Astrocyte of the cerebellum (primary cell): ENCODE measurements at regions not wholly inside any gene's neighbourhood (a gene's known extent, or its start where the extent isn't known, plus 50 kb on each side); places are given as distances from the start of the nearest gene placed in this dataset.

Source experiments
- DNase-seq: peaks from one replicate; pipeline ENCODE4 v3.0.0-alpha.2; 2011; ENCODE audit warnings: low read depth
- H3K4me3 ChIP-seq: 2 replicates; pipeline ENCODE4 v1.5.1; 2011; ENCODE audit warnings: mild to moderate bottlenecking, low read depth, low read length, moderate library complexity
- in situ Hi-C: cut with HindIII; loops from 2 replicates; pipeline ENCODE4 v1.10.0; 2017; ENCODE audit warnings: low sequenced_read_pairs
- TF ChIP-seq, protein P1 (sequence below): IDR thresholded peaks from 2 replicates; pipeline ENCODE4 v1.5.1; 2012; ENCODE audit warnings: low read length, low read depth, moderate library complexity, mild to moderate bottlenecking; ENCODE audit errors: missing control alignments

GRCh38 chr13:99450416-99450815 is 50.9 kb upstream of the TM9SF2 start:
- DNase-seq: no peak
- in situ Hi-C loops: no loop called here
- H3K4me3 ChIP-seq: no peak overlapping the region
- TF ChIP-seq, protein P1, sequence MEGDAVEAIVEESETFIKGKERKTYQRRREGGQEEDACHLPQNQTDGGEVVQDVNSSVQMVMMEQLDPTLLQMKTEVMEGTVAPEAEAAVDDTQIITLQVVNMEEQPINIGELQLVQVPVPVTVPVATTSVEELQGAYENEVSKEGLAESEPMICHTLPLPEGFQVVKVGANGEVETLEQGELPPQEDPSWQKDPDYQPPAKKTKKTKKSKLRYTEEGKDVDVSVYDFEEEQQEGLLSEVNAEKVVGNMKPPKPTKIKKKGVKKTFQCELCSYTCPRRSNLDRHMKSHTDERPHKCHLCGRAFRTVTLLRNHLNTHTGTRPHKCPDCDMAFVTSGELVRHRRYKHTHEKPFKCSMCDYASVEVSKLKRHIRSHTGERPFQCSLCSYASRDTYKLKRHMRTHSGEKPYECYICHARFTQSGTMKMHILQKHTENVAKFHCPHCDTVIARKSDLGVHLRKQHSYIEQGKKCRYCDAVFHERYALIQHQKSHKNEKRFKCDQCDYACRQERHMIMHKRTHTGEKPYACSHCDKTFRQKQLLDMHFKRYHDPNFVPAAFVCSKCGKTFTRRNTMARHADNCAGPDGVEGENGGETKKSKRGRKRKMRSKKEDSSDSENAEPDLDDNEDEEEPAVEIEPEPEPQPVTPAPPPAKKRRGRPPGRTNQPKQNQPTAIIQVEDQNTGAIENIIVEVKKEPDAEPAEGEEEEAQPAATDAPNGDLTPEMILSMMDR: no peak
